ENCODE measurements at regions not wholly inside any gene's neighbourhood (a gene's known extent, or its start where the extent isn't known, plus 50 kb on each side); places are given as distances from the start of the nearest gene placed in this dataset.

- Histone ChIP-seq H3K4me2 (ENCODE audit: insufficient read depth in 1 of 2, low read depth in 2 of 2, low read length in 2 of 2) (no peak overlapping the region), H3K23me2 (ENCODE audit: low read depth, low read length) (no peaks in the 10 kb centered on the region), H3K4ac (replicated peaks; ENCODE audit: insufficient read length, low read depth, low read length) (no peak overlapping the region), H3K56ac (replicated peaks; ENCODE audit: insufficient read length, low read depth, low read length) (no peak overlapping the region), H3K18ac (ENCODE audit: extremely low read depth, low read length) (no peak overlapping the region), H2BK5ac (ENCODE audit: low read depth, low read length) (no peak overlapping the region), H3K79me1 (ENCODE audit: low read depth, low read length) (no peaks in the 10 kb centered on the region), H2AFZ (ENCODE audit: low read length) (no peak overlapping the region), H3K27ac (ENCODE audit: low read depth, low read length) (no peak overlapping the region), H3K4me1 (replicated peaks in 1 of 4; ENCODE audit: control insufficient read depth in 3 of 4, insufficient read depth in 4 of 4, low read length in 3 of 4) (no peaks in the 10 kb centered on the region), H2BK12ac (ENCODE audit: low read depth, low read length) (no peak overlapping the region), H2BK120ac (replicated peaks; ENCODE audit: low read depth, low read length) (no peak overlapping the region), H3K79me2 (ENCODE audit: control insufficient read depth in 1 of 2, insufficient read depth in 2 of 2, low read length in 2 of 2) (no peaks in the 10 kb centered on the region), H4K8ac (ENCODE audit: extremely low read depth, insufficient read depth, low read length) (no peak overlapping the region), H2BK15ac (ENCODE audit: low read length) (no peak overlapping the region), H4K20me1 (replicated peaks in 1 of 2; ENCODE audit: control insufficient read depth in 1 of 2, insufficient read depth in 2 of 2, low read length in 2 of 2) (no peaks in the 10 kb centered on the region), H4K5ac (ENCODE audit: insufficient read length, low read depth, low read length) (no peak overlapping the region), H3K4me3 (ENCODE audit: extremely low read depth in 1 of 4, insufficient read depth in 2 of 4, low read depth in 3 of 4, low read length in 4 of 4) (no peak overlapping the region), H3K14ac (ENCODE audit: insufficient read length) (no peak overlapping the region), H3K23ac (ENCODE audit: insufficient read length) (no peak overlapping the region), H3K9ac (replicated peaks in 1 of 4; ENCODE audit: extremely low read depth in 1 of 4, low read depth in 3 of 4, low read length in 3 of 4) (no peak overlapping the region), H3K27me3 (replicated peaks in 1 of 4; ENCODE audit: control insufficient read depth in 3 of 4, extremely low read depth in 1 of 4, insufficient read depth in 3 of 4, low read length in 3 of 4) (no peaks in the 10 kb centered on the region), H2AK5ac (ENCODE audit: low read depth, low read length) (no peak overlapping the region), H4K91ac (replicated peaks; ENCODE audit: insufficient read length, low read length) (no peak overlapping the region), H3K36me3 (ENCODE audit: control insufficient read depth in 2 of 4, insufficient read depth in 4 of 4, low read length in 3 of 4) (no peaks in the 10 kb centered on the region), H2BK20ac (ENCODE audit: low read length) (no peak overlapping the region), H3K9me3 (ENCODE audit: insufficient read depth in 2 of 2, low read depth in 1 of 2, low read length in 1 of 2) (no peaks in the 10 kb centered on the region)
- DNase-seq (ENCODE audit: low read depth in 1 of 2, low spot score in 2 of 2), result no peak
- TF ChIP-seq EZH2 (IDR thresholded peaks at IDR 0.05; ENCODE audit: low read depth, low read length, severe bottlenecking), result no peak
- TF ChIP-seq GABPA (IDR thresholded peaks at IDR 0.05; ENCODE audit: borderline replicate concordance, insufficient read depth, low read length), result no peak
- no peak for TF ChIP-seq JUN (IDR thresholded peaks at IDR 0.05; ENCODE audit: low read depth, low read length)
- TF ChIP-seq RBBP5 (IDR thresholded peaks at IDR 0.05; ENCODE audit: borderline replicate concordance, low read depth, low read length), result no peak
- TF ChIP-seq RFX5 (IDR thresholded peaks at IDR 0.05; ENCODE audit: borderline replicate concordance, low read depth, low read length), result no peak
- no peak for TF ChIP-seq USF2 (IDR thresholded peaks at IDR 0.05; ENCODE audit: low read length)
- no peak for TF ChIP-seq ATF3 (IDR thresholded peaks at IDR 0.05; ENCODE audit: insufficient read depth, low read depth, low read length)
- TF ChIP-seq CTBP2 (IDR thresholded peaks at IDR 0.05; ENCODE audit: borderline replicate concordance, insufficient read depth, insufficient read length, low read length), result no peak
- no peak for TF ChIP-seq CBX5 (IDR thresholded peaks at IDR 0.05; ENCODE audit: low read depth, low read length)
- ChIA-PET POLR2A (ENCODE audit: partially characterized antibody) (no interaction called here), CTCF (ENCODE audit: partially characterized antibody) (interaction anchor here (1.0 to 2.3 kb wide), 2 partner anchors 56 to 82 kb away, joined by 3 to 10 read pairs; no protein-coding TSS in a partner anchor)
- FAIRE-seq, result no peak
Measured at GRCh38 chr10:111516144-111516543, 439.3 kb downstream of the ADRA2A start.

Data from H1 (cell line).